Duodenal mucosa (tissue), 2 donors: ENCODE measurements at regions not wholly inside any gene's neighbourhood (a gene's known extent, or its start where the extent isn't known, plus 50 kb on each side); places are given as distances from the start of the nearest gene placed in this dataset.
A peak's percentile ranks its signal among the peaks of the same experiment; 100 is the strongest.

Source experiments
- H3K27ac ChIP-seq: one replicate; pipeline ENCODE4 v1.7.0; 2013; ENCODE audit warnings: low read depth, low read length
- H3K27me3 ChIP-seq, 2 donors: one replicate each; pipeline ENCODE4 v1.7.0; 2013; ENCODE audit warnings: low read length in 2 of 2, control low read depth in 1 of 2; ENCODE audit not compliant: insufficient read depth in 2 of 2, control insufficient read depth in 1 of 2
- H3K36me3 ChIP-seq, 2 donors: one replicate each; pipeline ENCODE4 v1.7.0; 2013; ENCODE audit warnings: low read length in 2 of 2, control low read depth in 1 of 2; ENCODE audit not compliant: insufficient read depth in 2 of 2, control insufficient read depth in 1 of 2
- H3K4me1 ChIP-seq, 2 donors: one replicate each; pipeline ENCODE4 v1.7.0; 2013; ENCODE audit warnings: low read length in 2 of 2, control low read depth in 1 of 2; ENCODE audit not compliant: insufficient read depth in 2 of 2, control insufficient read depth in 1 of 2
- H3K4me3 ChIP-seq, 2 donors: one replicate each; pipeline ENCODE4 v1.7.0; 2013; ENCODE audit warnings: low read length in 2 of 2, low read depth in 1 of 2
- H3K9ac ChIP-seq, 2 donors: one replicate each; pipeline ENCODE4 v1.7.0; 2013; ENCODE audit warnings: low read length in 2 of 2, low read depth in 1 of 2
- H3K9me3 ChIP-seq, 2 donors: one replicate each; pipeline ENCODE4 v1.7.0; 2013; ENCODE audit warnings: low read length in 2 of 2, control low read depth in 1 of 2; ENCODE audit not compliant: control insufficient read depth in 1 of 2

DNA sequence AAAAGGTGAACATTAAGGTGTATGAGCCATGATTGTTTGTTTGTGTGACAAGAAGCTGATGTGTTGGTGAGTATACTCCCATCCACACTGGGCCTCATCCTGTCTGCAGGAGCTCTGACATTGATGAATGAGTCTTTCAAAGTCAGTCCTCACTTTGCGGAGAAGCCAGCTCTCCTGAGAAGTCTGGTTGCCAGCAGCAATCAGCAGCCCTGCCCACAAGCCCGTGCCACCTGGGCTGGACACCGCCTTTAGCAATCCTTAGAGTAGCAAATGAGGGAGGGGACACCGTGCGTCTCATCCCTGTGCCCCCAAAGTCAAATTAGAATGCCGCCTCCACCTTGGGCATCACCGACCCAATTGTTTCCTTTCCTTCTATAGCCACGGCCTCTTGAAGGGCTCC, 174.8 kb upstream of the NECTIN1 start:
- H3K36me3 ChIP-seq: no peaks in the 10 kb centered on the region
- no peaks in the 10 kb centered on the region for H3K9me3 ChIP-seq
- H3K4me1 ChIP-seq: peaks cover 56 to 59% of the 10 kb centered on the region in 2 donors
- H3K27me3 ChIP-seq: no peaks in the 10 kb centered on the region
- H3K27ac ChIP-seq: no peak overlapping the region
- H3K9ac ChIP-seq: peak overlapping the region in 1 of 2 donors; percentile 2
- peak overlapping the region in 1 of 2 donors; percentile 13 for H3K4me3 ChIP-seq

- H3K4me3 ChIP-seq: peak overlapping the region in 1 of 2 donors; percentile 13
- H3K9ac ChIP-seq: peak overlapping the region in 1 of 2 donors; percentile 2
- no peak overlapping the region for H3K27ac ChIP-seq
- no peaks in the 10 kb centered on the region for H3K27me3 ChIP-seq
- peaks cover 52 to 55% of the 10 kb centered on the region in 2 donors for H3K4me1 ChIP-seq
- H3K36me3 ChIP-seq: no peaks in the 10 kb centered on the region
- no peaks in the 10 kb centered on the region for H3K9me3 ChIP-seq
Observed at GRCh38 chr11:119903389-119903788, 174.4 kb upstream of the NECTIN1 start.

DNA sequence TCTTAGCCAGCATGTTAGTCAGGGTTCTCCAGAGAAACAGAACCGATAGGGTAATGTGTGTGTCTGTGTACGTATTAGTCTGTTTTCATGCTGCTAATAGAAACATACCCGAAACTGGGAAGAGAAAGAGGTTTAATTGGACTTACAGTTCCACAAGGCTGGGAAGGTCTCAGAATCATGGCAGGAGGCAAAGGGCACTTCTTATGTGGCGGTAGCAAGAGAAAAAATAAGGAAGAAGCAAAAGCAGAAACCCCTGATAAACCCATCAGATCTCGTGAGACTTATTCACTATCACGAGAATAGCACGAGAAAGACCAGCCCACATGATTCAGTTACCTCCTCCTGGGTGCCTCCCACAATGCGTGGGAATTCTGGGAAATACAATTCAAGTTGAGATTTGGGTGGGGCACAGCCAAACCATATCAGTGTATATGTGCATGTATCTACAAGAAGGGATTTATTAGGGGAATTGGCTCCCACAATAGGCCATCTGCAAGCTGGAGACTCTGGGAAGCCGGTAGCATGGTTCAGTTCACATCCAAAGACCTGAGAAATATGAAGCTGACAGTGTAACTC, 173.7 kb upstream of the NECTIN1 start:
- Histone ChIP-seq H3K9ac (peak overlapping the region in 1 of 2 donors; percentile 2), H3K36me3 (no peaks in the 10 kb centered on the region), H3K27me3 (no peaks in the 10 kb centered on the region), H3K27ac (no peak overlapping the region), H3K4me1 (peaks cover 48 to 53% of the 10 kb centered on the region in 2 donors), H3K9me3 (no peaks in the 10 kb centered on the region), H3K4me3 (peak overlapping the region; percentile 32 to 59)

- H3K36me3 ChIP-seq: no peaks in the 10 kb centered on the region
- no peaks in the 10 kb centered on the region for H3K9me3 ChIP-seq
- peaks cover 42 to 48% of the 10 kb centered on the region in 2 donors for H3K4me1 ChIP-seq
- peak overlapping the region in 1 of 2 donors; percentile 59 for H3K4me3 ChIP-seq
- H3K9ac ChIP-seq: peak overlapping the region in 1 of 2 donors; percentile 2
- no peaks in the 10 kb centered on the region for H3K27me3 ChIP-seq
- H3K27ac ChIP-seq: no peak overlapping the region
Observed at GRCh38 chr11:119901657-119902577, 172.9 kb upstream of the NECTIN1 start.

GRCh38 chr11:119899997-119900396, 171.0 kb upstream of the NECTIN1 start:
- H3K9me3 ChIP-seq: no peaks in the 10 kb centered on the region
- peaks cover 24 to 33% of the 10 kb centered on the region in 2 donors for H3K4me1 ChIP-seq
- H3K4me3 ChIP-seq: no peak overlapping the region
- no peak overlapping the region for H3K27ac ChIP-seq
- H3K36me3 ChIP-seq: no peaks in the 10 kb centered on the region
- no peak overlapping the region for H3K9ac ChIP-seq
- no peaks in the 10 kb centered on the region for H3K27me3 ChIP-seq

GRCh38 chr11:119897576-119897975, 168.6 kb upstream of the NECTIN1 start:
- Histone ChIP-seq H3K4me1 (peaks cover 3 to 9% of the 10 kb centered on the region in 2 donors), H3K9ac (no peak overlapping the region), H3K4me3 (no peak overlapping the region), H3K9me3 (no peaks in the 10 kb centered on the region), H3K27me3 (no peaks in the 10 kb centered on the region), H3K27ac (no peak overlapping the region), H3K36me3 (no peaks in the 10 kb centered on the region)

GRCh38 chr11:119897046-119897440, 168.0 kb upstream of the NECTIN1 start:
- Histone ChIP-seq H3K4me3 (no peak overlapping the region), H3K27ac (no peak overlapping the region), H3K36me3 (no peaks in the 10 kb centered on the region), H3K9ac (no peak overlapping the region), H3K4me1 (peaks cover 3 to 4% of the 10 kb centered on the region in 2 donors), H3K27me3 (no peaks in the 10 kb centered on the region), H3K9me3 (no peaks in the 10 kb centered on the region)

DNA sequence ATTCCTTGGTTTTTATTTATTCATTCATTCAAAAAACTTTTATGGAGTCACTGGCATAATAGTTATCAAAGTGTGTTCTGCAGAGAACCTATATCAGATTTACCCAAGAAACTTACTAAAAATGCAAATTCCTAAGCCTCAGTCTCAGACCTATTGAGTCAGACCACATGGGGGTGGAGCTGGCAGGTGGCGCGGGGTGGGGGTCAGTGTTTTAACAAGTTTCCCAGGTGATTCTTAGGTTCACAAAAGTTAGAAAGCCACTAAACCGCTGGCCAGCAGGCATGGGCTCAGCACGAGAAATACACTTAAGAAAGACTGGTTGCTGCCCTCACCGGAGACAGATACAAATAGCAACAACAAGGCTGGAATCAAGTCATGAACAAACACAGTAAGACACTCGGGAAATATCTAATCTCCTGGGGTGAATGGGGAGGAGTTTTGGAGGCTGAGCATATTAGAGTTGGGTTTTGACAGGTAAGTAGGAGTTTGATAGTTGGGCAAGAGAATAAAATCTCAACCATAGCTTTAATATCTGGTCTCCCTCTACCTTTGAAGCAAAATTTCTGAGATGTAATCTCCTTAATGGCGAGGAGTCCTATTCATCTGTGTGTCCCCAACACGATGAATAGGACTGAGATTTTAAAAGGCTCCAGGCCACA, 167.5 kb upstream of the NECTIN1 start:
- no peaks in the 10 kb centered on the region for H3K36me3 ChIP-seq
- H3K9ac ChIP-seq: no peak overlapping the region
- H3K4me1 ChIP-seq: peaks cover 0 to 3% of the 10 kb centered on the region in 2 donors
- no peaks in the 10 kb centered on the region for H3K9me3 ChIP-seq
- H3K27ac ChIP-seq: no peak overlapping the region
- no peaks in the 10 kb centered on the region for H3K27me3 ChIP-seq
- no peak overlapping the region for H3K4me3 ChIP-seq

DNA sequence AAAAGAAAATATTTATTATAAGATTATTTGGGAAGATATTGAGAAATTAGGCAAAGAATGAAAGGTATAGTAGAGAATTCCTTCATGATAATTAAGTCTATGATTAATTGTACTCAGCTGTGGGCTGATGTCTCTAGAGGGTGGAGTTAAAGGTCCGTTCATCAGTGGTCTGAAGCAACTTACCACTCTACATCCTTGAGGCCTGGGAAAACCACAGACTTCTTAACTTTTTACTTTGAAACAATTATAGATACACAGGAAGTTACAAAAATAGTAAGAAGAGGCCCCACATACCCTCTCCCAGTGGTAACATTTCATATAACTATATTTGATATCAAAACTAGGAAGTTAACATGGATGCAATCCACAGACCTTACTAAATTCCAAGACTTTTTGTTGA, 167.0 kb upstream of the NECTIN1 start:
- Histone ChIP-seq H3K27me3 (no peaks in the 10 kb centered on the region), H3K9me3 (no peaks in the 10 kb centered on the region), H3K4me3 (no peak overlapping the region), H3K36me3 (no peaks in the 10 kb centered on the region), H3K9ac (no peak overlapping the region), H3K4me1 (peaks cover 0 to 3% of the 10 kb centered on the region in 2 donors), H3K27ac (no peak overlapping the region)

DNA sequence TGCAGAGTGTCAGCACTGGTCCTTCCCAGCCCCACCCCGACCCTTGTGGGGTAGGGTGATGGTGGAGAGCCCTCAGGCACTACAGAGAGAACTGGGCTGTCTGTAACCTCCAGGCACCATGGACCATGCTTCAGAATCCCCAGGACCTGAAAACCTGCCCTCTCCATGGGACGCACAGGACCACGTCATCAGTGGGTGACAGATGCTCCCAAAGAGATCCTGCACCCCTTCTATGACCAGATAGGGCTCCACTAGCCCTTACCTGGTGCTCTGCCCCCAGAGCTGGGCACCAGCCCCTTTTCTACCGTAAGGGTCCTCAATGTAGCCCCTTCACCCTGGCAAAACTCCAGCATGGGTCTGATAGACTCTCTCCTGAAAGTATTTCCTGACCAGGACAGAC, 165.9 kb upstream of the NECTIN1 start:
- Histone ChIP-seq H3K36me3 (no peaks in the 10 kb centered on the region), H3K27ac (no peak overlapping the region), H3K27me3 (no peaks in the 10 kb centered on the region), H3K4me1 (peaks cover 0 to 3% of the 10 kb centered on the region in 2 donors), H3K4me3 (no peak overlapping the region), H3K9me3 (no peaks in the 10 kb centered on the region), H3K9ac (no peak overlapping the region)
